Tibial artery (tissue), 4 donors: ENCODE measurements at regions not wholly inside any gene's neighbourhood (a gene's known extent, or its start where the extent isn't known, plus 50 kb on each side); places are given as distances from the start of the nearest gene placed in this dataset.
A peak's percentile ranks its signal among the peaks of the same experiment; 100 is the strongest.

Experiments
- DNase-seq, 2 donors: peaks; one replicate each; pipeline ENCODE4 v3.0.0-alpha.2; 2019
- H3K27ac ChIP-seq, 2 donors: fragments of 200-600 bp; sonication (generic) in 1 of 2; 1 replicate in 1 of 2; 2 replicates in 1 of 2; pipeline ENCODE4 v1.5.1; 2018 to 2019; ENCODE audit warnings: mild to moderate bottlenecking in 1 of 2
- H3K27me3 ChIP-seq, 2 donors: fragments of 200-600 bp; sonication (generic) in 1 of 2; one replicate each; pipeline versions ENCODE4 v1.5.1 to v1.6.0; 2016 to 2019
- H3K36me3 ChIP-seq, 3 donors: fragments of 200-600 bp; sonication (generic) in 2 of 3; one replicate each; pipeline ENCODE4 v1.5.1; 2016 to 2019; ENCODE audit warnings: mild to moderate bottlenecking in 2 of 3
- H3K4me1 ChIP-seq, 4 donors: fragments of 200-600 bp; sonication (generic) in 2 of 4; 1 replicate in 3 of 4; 2 replicates in 1 of 4; pipeline ENCODE4 v1.5.1; 2016 to 2019
- H3K4me3 ChIP-seq, 2 donors: fragments of 200-600 bp; sonication (generic) in 1 of 2; 1 replicate in 1 of 2; 2 replicates in 1 of 2; pipeline ENCODE4 v1.5.1; 2018 to 2019; ENCODE audit warnings: mild to moderate bottlenecking in 2 of 2
- H3K9me3 ChIP-seq, 3 donors: fragments of 200-600 bp; sonication (generic) in 1 of 3; one replicate each; pipeline ENCODE4 v1.5.1; 2016 to 2019
- intact Hi-C: fragments of 100-400 bp; cut with DNase I; formaldehyde crosslinking; loops from one replicate; pipeline ENCODE4 v1.15.0; 2023; ENCODE audit warnings: low total_unique reads
- TF ChIP-seq, protein P1 (sequence below), 2 experiments: fragments of 200-600 bp in 1 of 2; fragments of 450-650 bp in 1 of 2; IDR thresholded peaks; one replicate each; pipeline ENCODE4 v1.5.1; 2017 to 2019; ENCODE audit warnings: antibody characterized with exemption in 2 of 2, mild to moderate bottlenecking in 1 of 2, moderate library complexity in 1 of 2

DNA sequence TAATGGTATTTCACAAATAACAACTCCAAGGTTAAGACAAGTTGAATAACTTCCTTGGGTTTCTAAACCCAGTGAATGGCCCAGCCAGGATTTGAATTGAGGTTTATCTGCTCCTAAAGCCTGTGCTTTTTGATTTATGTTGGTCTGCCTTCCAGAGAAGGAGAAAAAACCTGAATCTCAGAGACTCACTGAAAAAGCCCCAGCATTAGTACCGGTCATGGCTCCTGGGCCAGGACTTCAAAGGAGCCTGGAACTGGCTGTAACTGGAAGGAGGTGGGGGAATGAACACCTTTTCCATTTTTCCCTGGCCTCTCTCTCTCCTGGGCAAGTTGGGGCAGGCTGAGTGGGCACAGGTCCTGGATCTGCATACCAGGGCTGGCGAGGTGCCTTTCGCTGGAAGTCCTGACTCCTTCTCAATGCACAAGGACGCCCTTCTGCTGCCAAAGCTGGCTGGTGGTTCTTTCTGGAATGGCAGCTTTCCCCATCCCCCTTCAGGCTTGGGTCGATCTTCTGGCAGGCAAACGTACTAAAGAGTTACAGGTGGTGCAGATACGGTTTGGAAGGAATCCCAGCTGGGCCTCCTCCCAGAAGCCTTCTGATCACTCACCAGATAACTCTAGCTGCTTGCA lies 268.2 kb downstream of the PTEN start:
- H3K4me1 ChIP-seq: peaks cover 0 to 16% (median 8%) of the 10 kb centered on the region in 4 donors
- TF ChIP-seq, protein P1, sequence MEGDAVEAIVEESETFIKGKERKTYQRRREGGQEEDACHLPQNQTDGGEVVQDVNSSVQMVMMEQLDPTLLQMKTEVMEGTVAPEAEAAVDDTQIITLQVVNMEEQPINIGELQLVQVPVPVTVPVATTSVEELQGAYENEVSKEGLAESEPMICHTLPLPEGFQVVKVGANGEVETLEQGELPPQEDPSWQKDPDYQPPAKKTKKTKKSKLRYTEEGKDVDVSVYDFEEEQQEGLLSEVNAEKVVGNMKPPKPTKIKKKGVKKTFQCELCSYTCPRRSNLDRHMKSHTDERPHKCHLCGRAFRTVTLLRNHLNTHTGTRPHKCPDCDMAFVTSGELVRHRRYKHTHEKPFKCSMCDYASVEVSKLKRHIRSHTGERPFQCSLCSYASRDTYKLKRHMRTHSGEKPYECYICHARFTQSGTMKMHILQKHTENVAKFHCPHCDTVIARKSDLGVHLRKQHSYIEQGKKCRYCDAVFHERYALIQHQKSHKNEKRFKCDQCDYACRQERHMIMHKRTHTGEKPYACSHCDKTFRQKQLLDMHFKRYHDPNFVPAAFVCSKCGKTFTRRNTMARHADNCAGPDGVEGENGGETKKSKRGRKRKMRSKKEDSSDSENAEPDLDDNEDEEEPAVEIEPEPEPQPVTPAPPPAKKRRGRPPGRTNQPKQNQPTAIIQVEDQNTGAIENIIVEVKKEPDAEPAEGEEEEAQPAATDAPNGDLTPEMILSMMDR (IDR thresholded peaks at IDR 0.05): peak; percentile 22 to 42
- intact Hi-C loops: no loop called here
- peak in 1 of 2 donors; percentile 83 for DNase-seq
- H3K4me3 ChIP-seq: no peak overlapping the region
- peak overlapping the region; percentile 53 to 75 for H3K27ac ChIP-seq
- no peaks in the 10 kb centered on the region for H3K36me3 ChIP-seq
- H3K27me3 ChIP-seq: no peaks in the 10 kb centered on the region
- H3K9me3 ChIP-seq: no peaks in the 10 kb centered on the region

DNA sequence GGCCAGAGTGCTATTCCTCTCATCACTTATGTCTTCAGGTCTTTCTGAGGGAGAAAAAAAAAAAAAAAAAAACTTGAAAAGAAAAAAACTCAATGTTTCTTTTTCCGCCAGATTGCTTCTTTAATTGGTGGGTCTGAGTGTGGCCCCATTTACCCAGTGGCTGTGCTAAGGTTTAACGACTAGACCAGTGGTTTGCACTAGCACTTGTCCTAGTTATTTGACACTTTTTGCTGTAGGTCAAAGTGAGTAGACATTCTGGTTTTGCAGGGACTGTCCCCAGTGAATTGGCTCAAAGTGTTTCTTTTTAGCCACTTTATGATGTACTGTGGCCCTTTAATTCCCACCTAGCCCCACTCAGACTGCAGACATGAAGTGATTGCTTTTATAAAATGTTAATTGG lies 273.3 kb downstream of the PTEN start:
- Histone ChIP-seq H3K27me3 (no peaks in the 10 kb centered on the region), H3K27ac (no peak overlapping the region), H3K4me3 (no peak overlapping the region), H3K9me3 (no peaks in the 10 kb centered on the region), H3K36me3 (no peaks in the 10 kb centered on the region), H3K4me1 (peaks cover 0 to 8% (median 4%) of the 10 kb centered on the region in 4 donors)
- intact Hi-C loops: loop anchor here (5.0 kb wide), 1 partner anchor 406 kb away; no protein-coding TSS in a partner anchor
- no peak for DNase-seq
- TF ChIP-seq, protein P1 (IDR thresholded peaks at IDR 0.05): no peak

DNA sequence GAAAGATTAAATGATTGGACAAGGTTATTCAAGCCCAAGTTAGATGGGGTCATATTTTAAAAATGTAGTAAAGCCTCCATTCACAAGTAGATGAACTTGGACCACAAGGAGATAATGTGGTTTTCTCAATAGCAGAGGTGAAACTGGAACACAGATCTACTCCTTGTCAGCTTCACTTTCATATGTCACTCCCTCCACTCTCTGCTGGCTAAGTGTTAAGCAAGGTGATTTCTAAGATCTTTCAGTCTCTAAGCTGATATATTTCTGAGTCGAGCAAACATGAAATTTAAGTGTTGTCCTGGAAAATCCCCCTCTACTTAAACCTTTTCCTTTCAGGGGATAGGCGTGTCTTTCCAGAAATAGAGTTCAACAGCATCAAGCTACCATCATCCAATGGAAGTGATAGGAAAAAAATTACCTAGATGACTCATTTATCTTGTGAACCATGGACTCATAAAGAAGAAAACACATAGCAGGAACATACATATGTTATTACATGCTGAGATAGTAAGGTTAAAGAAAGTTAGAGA lies 275.0 kb downstream of the PTEN start:
- intact Hi-C loops: loop anchor here (5.0 kb wide), 1 partner anchor 404 kb away; no protein-coding TSS in a partner anchor
- Histone ChIP-seq H3K27me3 (no peaks in the 10 kb centered on the region), H3K36me3 (no peaks in the 10 kb centered on the region), H3K4me1 (no peaks in the 10 kb centered on the region), H3K4me3 (no peak overlapping the region), H3K9me3 (no peaks in the 10 kb centered on the region), H3K27ac (no peak overlapping the region)
- TF ChIP-seq, protein P1 (IDR thresholded peaks at IDR 0.05): no peak
- DNase-seq: no peak

DNA sequence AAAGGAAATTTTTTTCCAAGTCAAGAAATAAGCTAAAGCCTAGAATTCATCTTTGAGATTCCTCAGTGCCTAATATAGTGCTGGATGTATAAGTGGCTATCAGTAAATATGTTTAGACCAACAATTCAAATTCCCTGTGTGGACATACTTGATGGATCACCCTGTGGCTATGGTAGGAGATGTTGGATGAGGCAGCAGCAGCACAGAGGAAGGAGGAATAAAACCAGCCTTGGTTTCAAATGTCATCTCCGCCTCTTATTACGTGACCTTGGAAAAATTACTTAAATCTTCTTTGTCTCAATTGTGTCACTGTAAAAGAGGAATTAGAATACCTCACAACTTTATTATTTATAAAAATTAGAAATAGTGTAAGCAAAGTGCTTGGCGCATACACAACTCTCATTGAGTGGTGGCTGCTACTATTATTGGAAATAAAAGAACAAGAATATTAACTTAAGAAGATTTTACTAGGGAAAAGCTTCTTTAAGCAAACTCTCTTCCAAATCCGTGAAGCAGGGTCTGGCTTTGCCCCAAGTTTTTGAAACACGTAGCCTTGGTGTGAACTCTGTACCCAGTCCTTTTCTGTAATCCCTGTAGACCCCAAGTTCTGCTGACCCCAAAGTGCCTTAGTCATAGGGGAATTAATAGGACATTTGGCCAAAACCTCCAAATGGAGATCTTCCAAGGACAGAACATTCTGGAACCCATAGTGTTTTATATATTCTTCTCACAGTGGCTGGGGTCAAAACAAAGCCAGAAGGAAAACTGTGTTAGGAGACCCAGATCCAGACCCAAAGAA lies 283.8 kb downstream of the PTEN start:
- no peak overlapping the region for H3K4me3 ChIP-seq
- peaks cover 0 to 40% (median 16%) of the 10 kb centered on the region in 4 donors for H3K4me1 ChIP-seq
- intact Hi-C loops: no loop called here
- no peaks in the 10 kb centered on the region for H3K27me3 ChIP-seq
- H3K36me3 ChIP-seq: no peaks in the 10 kb centered on the region
- TF ChIP-seq, protein P1 (IDR thresholded peaks at IDR 0.05): no peak
- peak overlapping the region; percentile 67 to 69 for H3K27ac ChIP-seq
- no peaks in the 10 kb centered on the region for H3K9me3 ChIP-seq
- peak; percentile 71 to 83 for DNase-seq

DNA sequence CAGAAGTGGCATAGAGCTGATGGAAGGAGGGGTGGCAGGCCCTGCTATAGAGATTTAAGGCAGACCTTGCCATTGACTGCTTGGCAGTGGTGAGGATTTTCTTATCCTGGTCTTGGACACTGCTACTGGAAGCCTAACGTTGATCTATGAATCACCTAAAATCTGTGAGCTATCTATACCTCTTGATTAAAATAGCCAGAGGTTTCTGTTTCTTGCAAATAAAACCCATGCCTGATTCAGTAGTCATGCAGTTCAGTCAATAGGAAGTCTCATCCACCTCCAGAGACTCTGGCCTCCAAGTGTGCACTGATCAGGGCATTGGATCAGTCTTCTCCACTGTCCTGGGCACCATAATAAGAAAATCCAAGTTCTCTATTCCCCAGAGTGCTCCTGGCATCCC lies 286.5 kb downstream of the PTEN start:
- Histone ChIP-seq H3K4me3 (no peak overlapping the region), H3K9me3 (no peaks in the 10 kb centered on the region), H3K4me1 (peaks cover 0 to 47% (median 18%) of the 10 kb centered on the region in 4 donors), H3K36me3 (no peaks in the 10 kb centered on the region), H3K27me3 (no peaks in the 10 kb centered on the region), H3K27ac (peak overlapping the region; percentile 24 to 69)
- intact Hi-C loops: loop anchor here (10.0 kb wide), 1 partner anchor 235 kb away; no protein-coding TSS in a partner anchor
- DNase-seq: no peak
- TF ChIP-seq, protein P1 (IDR thresholded peaks at IDR 0.05): no peak
